ENCODE measurements at regions not wholly inside any gene's neighbourhood (a gene's known extent, or its start where the extent isn't known, plus 50 kb on each side); places are given as distances from the start of the nearest gene placed in this dataset.

GRCh38 chr7:4436361-4436895 is 245.7 kb upstream of the FOXK1 start (continued):
- TF ChIP-seq CREB3 (tag; conservative IDR thresholded peaks at IDR 0.05; ENCODE audit: low read depth) = no peak
- no peak for TF ChIP-seq ZNF146 (CRISPR knock-in tag; IDR thresholded peaks at IDR 0.05; ENCODE audit: unreplicated experiment)

- in situ Hi-C loops (cut with MboI) = no loop called here
- H3K27me3 ChIP-seq (ENCODE audit: control insufficient read depth in 2 of 2, insufficient read depth in 2 of 2, low read length in 2 of 2) = peaks cover 0 to 6% of the 10 kb centered on the region in 2 experiments; a peak in 1 of 5 replicates
- ATAC-seq = no peak
Observed at GRCh38 chr7:4436936-4437335, 245.2 kb upstream of the FOXK1 start.

More at GRCh38 chr7:4436936-4437335, 245.2 kb upstream of the FOXK1 start:
- H3K9me3 ChIP-seq (replicated peaks; ENCODE audit: control insufficient read depth, insufficient read depth, low read depth, low read length) = no peaks in the 10 kb centered on the region; the same call in 1 of the 2 replicates
- H3K9me1 ChIP-seq (ENCODE audit: control insufficient read depth, insufficient read depth, low read length) = no peaks in the 10 kb centered on the region
- no peaks in the 10 kb centered on the region for H3K36me3 ChIP-seq (ENCODE audit: control insufficient read depth, insufficient read depth, low read length)
- no peak for FAIRE-seq
- H3K4me2 ChIP-seq (ENCODE audit: insufficient read depth, low read length) = no peak overlapping the region
- no peaks in the 10 kb centered on the region for H3K79me2 ChIP-seq (ENCODE audit: control insufficient read depth, insufficient read depth, low read length)
- no peak overlapping the region for H3K9ac ChIP-seq (ENCODE audit: insufficient read depth in 1 of 2, low read depth in 2 of 2, low read length in 2 of 2)
- no peak for TF ChIP-seq ZNF507 (tag; conservative IDR thresholded peaks at IDR 0.05)
- DNase-seq (ENCODE audit: extremely low read depth in 1 of 4, low spot score in 3 of 4) = no peak
- ChIA-PET CTCF (ENCODE audit: low intra/inter-chr PET ratio) (no interaction called here), POLR2A (interaction anchor here (0.9 kb wide), 1 partner anchor 48 kb away, joined by 3 read pairs; no protein-coding TSS in a partner anchor)
- H2AFZ ChIP-seq (ENCODE audit: low read depth, low read length) = no peak overlapping the region
- no peak overlapping the region for H3K27ac ChIP-seq (ENCODE audit: extremely low read depth, low read depth, low read length)
- BruUV-seq (replicated peaks) = no TSS peak
- 0% methylated on average over 3 of the region's 3 CpGs for WGBS (ENCODE audit: insufficient coverage, low coverage, missing lambda C conversion rate)
- no peak overlapping the region for H3K4me3 ChIP-seq
- no peaks in the 10 kb centered on the region for H3K4me1 ChIP-seq (replicated peaks in 1 of 2; ENCODE audit: control insufficient read depth in 2 of 2, insufficient read depth in 2 of 2, low read length in 2 of 2)
- intact Hi-C loops (cut with micrococcal nuclease) = no loop called here
- H4K20me1 ChIP-seq (replicated peaks; ENCODE audit: control insufficient read depth, insufficient read depth, low read length) = no peaks in the 10 kb centered on the region

Data from K562 (cell line).